DND-41 (cell line): ENCODE measurements at regions not wholly inside any gene's neighbourhood (a gene's known extent, or its start where the extent isn't known, plus 50 kb on each side); places are given as distances from the start of the nearest gene placed in this dataset.

Experiments
- ATAC-seq: fragments of 200-7000 bp; cut with Tn5 transposase; 3 replicates; pipeline ENCODE4 v1.9.1; 2021; ENCODE audit warnings: low read depth; ENCODE audit not compliant: insufficient read depth
- DNase-seq: peaks from one replicate; pipeline ENCODE4 v3.0.0-alpha.2; 2020
- H2AFZ ChIP-seq: 2 replicates; pipeline ENCODE4 v1.6.0; 2012; ENCODE audit warnings: low read depth, low read length
- H3K27ac ChIP-seq: 2 replicates; pipeline ENCODE4 v1.5.1; 2012; ENCODE audit warnings: low read length, inconsistent platforms
- H3K27me3 ChIP-seq: fragments of 200-600 bp; sonication (generic); 2 replicates; pipeline ENCODE4 v1.6.0; 2012; ENCODE audit warnings: low read length, mild to moderate bottlenecking, inconsistent platforms; ENCODE audit not compliant: insufficient read depth, poor library complexity
- H3K36me3 ChIP-seq: 2 replicates; pipeline ENCODE4 v1.5.1; 2012; ENCODE audit warnings: low read length, inconsistent platforms; ENCODE audit not compliant: insufficient read depth
- H3K4me1 ChIP-seq: 2 replicates; pipeline ENCODE4 v1.5.1; 2012; ENCODE audit warnings: mild to moderate bottlenecking, low read length; ENCODE audit not compliant: insufficient read depth
- H3K4me2 ChIP-seq: 2 replicates; pipeline ENCODE4 v1.6.0; 2012; ENCODE audit warnings: mild to moderate bottlenecking, moderate library complexity, low read length, inconsistent platforms; ENCODE audit not compliant: insufficient read depth
- H3K4me3 ChIP-seq, 2 experiments: fragments of 200-600 bp in 1 of 2; shearing (Covaris generic) in 1 of 2; 2 replicates each; pipeline ENCODE4 v1.5.1; 2012 to 2016; ENCODE audit warnings: inconsistent platforms in 2 of 2, low read length in 2 of 2, mild to moderate bottlenecking in 2 of 2, low read depth in 1 of 2, moderate library complexity in 1 of 2
- H3K79me2 ChIP-seq: 2 replicates; pipeline ENCODE4 v1.6.0; 2012; ENCODE audit warnings: low read length, inconsistent platforms; ENCODE audit not compliant: insufficient read depth
- H3K9ac ChIP-seq: 2 replicates; pipeline ENCODE4 v1.6.0; 2012; ENCODE audit warnings: low read depth, mild to moderate bottlenecking, inconsistent platforms, low read length, moderate library complexity
- H3K9me3 ChIP-seq: 2 replicates; pipeline ENCODE4 v1.5.1; 2012; ENCODE audit warnings: low read length, moderate library complexity, mild to moderate bottlenecking, inconsistent platforms; ENCODE audit not compliant: insufficient read depth, severe bottlenecking
- H4K20me1 ChIP-seq: 2 replicates; pipeline ENCODE4 v1.6.0; 2012; ENCODE audit warnings: low read length; ENCODE audit not compliant: insufficient read depth
- EZH2 ChIP-seq: IDR thresholded peaks from 3 replicates; pipeline ENCODE4 v1.6.1; 2012; ENCODE audit warnings: borderline replicate concordance, low read depth, mild to moderate bottlenecking, moderate library complexity, low read length, inconsistent platforms; ENCODE audit not compliant: severe bottlenecking
- TF ChIP-seq, protein P1 (sequence below): IDR thresholded peaks from 2 replicates; pipeline ENCODE4 v1.5.1; 2012; ENCODE audit warnings: borderline replicate concordance, low read length, moderate library complexity, mild to moderate bottlenecking; ENCODE audit not compliant: poor library complexity, severe bottlenecking; ENCODE audit errors: extremely low read depth

GRCh38 chr21:38056481-38056880, 140.2 kb upstream of the KCNJ6 start:
- no peaks in the 10 kb centered on the region for H3K4me1 ChIP-seq
- TF ChIP-seq EZH2: no peak
- TF ChIP-seq, protein P1, sequence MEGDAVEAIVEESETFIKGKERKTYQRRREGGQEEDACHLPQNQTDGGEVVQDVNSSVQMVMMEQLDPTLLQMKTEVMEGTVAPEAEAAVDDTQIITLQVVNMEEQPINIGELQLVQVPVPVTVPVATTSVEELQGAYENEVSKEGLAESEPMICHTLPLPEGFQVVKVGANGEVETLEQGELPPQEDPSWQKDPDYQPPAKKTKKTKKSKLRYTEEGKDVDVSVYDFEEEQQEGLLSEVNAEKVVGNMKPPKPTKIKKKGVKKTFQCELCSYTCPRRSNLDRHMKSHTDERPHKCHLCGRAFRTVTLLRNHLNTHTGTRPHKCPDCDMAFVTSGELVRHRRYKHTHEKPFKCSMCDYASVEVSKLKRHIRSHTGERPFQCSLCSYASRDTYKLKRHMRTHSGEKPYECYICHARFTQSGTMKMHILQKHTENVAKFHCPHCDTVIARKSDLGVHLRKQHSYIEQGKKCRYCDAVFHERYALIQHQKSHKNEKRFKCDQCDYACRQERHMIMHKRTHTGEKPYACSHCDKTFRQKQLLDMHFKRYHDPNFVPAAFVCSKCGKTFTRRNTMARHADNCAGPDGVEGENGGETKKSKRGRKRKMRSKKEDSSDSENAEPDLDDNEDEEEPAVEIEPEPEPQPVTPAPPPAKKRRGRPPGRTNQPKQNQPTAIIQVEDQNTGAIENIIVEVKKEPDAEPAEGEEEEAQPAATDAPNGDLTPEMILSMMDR: no peak
- H4K20me1 ChIP-seq: no peaks in the 10 kb centered on the region
- no peak overlapping the region for H3K4me2 ChIP-seq
- H3K9me3 ChIP-seq: no peaks in the 10 kb centered on the region
- H3K4me3 ChIP-seq: no peak overlapping the region
- no peaks in the 10 kb centered on the region for H3K36me3 ChIP-seq
- no peaks in the 10 kb centered on the region for H3K79me2 ChIP-seq
- ATAC-seq (no peak), DNase-seq (no peak)
- no peak overlapping the region for H2AFZ ChIP-seq
- H3K27me3 ChIP-seq: no peaks in the 10 kb centered on the region
- no peak overlapping the region for H3K27ac ChIP-seq
- H3K9ac ChIP-seq: no peak overlapping the region

DNA sequence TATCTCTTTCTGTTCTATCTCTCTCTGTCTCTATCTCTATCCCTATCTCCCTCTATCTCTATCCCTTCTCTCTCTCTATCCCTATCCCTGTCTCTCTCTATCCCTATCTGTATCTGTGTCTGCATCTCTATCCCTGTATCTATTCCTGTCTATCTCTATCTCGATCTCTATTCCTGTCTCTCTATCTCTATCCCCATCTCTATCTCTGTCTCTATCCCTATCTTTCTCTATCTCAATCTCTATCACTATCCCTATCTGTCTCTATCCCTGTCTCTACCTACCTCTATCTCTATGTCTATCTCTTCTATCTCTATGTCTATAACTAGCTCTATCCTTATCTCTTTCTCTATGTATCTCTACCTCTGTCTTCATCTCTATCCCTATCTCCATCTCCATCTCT, 141.4 kb upstream of the KCNJ6 start:
- Histone ChIP-seq H3K4me2 (no peak overlapping the region), H2AFZ (no peak overlapping the region), H3K4me3 (no peak overlapping the region), H3K79me2 (no peaks in the 10 kb centered on the region), H3K4me1 (no peaks in the 10 kb centered on the region), H3K36me3 (no peaks in the 10 kb centered on the region), H3K9me3 (no peaks in the 10 kb centered on the region), H3K27ac (no peak overlapping the region), H4K20me1 (no peaks in the 10 kb centered on the region), H3K9ac (no peak overlapping the region), H3K27me3 (no peaks in the 10 kb centered on the region)
- TF ChIP-seq EZH2: no peak
- TF ChIP-seq, protein P1: no peak
- ATAC-seq (no peak), DNase-seq (no peak)

- no peak for ATAC-seq
- Histone ChIP-seq H4K20me1 (no peaks in the 10 kb centered on the region), H3K36me3 (no peaks in the 10 kb centered on the region), H3K9me3 (no peaks in the 10 kb centered on the region), H2AFZ (no peak overlapping the region), H3K27me3 (no peaks in the 10 kb centered on the region), H3K4me2 (no peak overlapping the region), H3K4me3 (no peak overlapping the region), H3K27ac (no peak overlapping the region), H3K9ac (no peak overlapping the region), H3K79me2 (no peaks in the 10 kb centered on the region), H3K4me1 (no peaks in the 10 kb centered on the region)
- DNase-seq: no peak
- TF ChIP-seq, protein P1: no peak
- TF ChIP-seq EZH2: no peak
Measured at GRCh38 chr21:38060533-38060932, 144.3 kb upstream of the KCNJ6 start.
